Endothelial cell of umbilical vein (primary cell): ENCODE measurements at regions not wholly inside any gene's neighbourhood (a gene's known extent, or its start where the extent isn't known, plus 50 kb on each side); places are given as distances from the start of the nearest gene placed in this dataset.

Source experiments
- JUN ChIP-seq: IDR thresholded peaks from 2 replicates; pipeline ENCODE4 v1.6.1; 2011; ENCODE audit warnings: borderline replicate concordance, low read depth; ENCODE audit not compliant: insufficient read length, insufficient read depth
- POLR2A ChIP-seq: IDR thresholded peaks from 2 replicates; pipeline ENCODE4 v1.6.1; 2012; ENCODE audit warnings: low read depth, mild to moderate bottlenecking, control low read depth, low read length
- POLR2AphosphoS5 ChIP-seq: IDR thresholded peaks from 2 replicates; pipeline ENCODE4 v1.6.1; 2012; ENCODE audit warnings: low read depth, mild to moderate bottlenecking, control low read depth, low read length, moderate library complexity; ENCODE audit not compliant: insufficient read depth
- TF ChIP-seq, protein P1 (sequence below): IDR thresholded peaks from 2 replicates; pipeline ENCODE4 v1.6.1; 2011; ENCODE audit not compliant: insufficient read depth, insufficient read length
- TF ChIP-seq, protein P2 (sequence below), 2 donors: IDR thresholded peaks; 1 replicate in 1 of 2; 2 replicates in 1 of 2; pipeline ENCODE4 v1.5.1; 2011; ENCODE audit warnings: low read length in 2 of 2, mild to moderate bottlenecking in 2 of 2, moderate library complexity in 2 of 2, control low read depth in 1 of 2, inconsistent platforms in 1 of 2, low read depth in 1 of 2; ENCODE audit not compliant: insufficient read depth in 1 of 2; ENCODE audit errors: extremely low read depth in 1 of 2

GRCh38 chr14:94700336-94700735 lies 69.6 kb downstream of the GSC start:
- TF ChIP-seq POLR2A (no peak), POLR2AphosphoS5 (no peak), JUN (no peak)
- TF ChIP-seq, protein P1, sequence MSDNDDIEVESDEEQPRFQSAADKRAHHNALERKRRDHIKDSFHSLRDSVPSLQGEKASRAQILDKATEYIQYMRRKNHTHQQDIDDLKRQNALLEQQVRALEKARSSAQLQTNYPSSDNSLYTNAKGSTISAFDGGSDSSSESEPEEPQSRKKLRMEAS: no peak
- TF ChIP-seq, protein P2, sequence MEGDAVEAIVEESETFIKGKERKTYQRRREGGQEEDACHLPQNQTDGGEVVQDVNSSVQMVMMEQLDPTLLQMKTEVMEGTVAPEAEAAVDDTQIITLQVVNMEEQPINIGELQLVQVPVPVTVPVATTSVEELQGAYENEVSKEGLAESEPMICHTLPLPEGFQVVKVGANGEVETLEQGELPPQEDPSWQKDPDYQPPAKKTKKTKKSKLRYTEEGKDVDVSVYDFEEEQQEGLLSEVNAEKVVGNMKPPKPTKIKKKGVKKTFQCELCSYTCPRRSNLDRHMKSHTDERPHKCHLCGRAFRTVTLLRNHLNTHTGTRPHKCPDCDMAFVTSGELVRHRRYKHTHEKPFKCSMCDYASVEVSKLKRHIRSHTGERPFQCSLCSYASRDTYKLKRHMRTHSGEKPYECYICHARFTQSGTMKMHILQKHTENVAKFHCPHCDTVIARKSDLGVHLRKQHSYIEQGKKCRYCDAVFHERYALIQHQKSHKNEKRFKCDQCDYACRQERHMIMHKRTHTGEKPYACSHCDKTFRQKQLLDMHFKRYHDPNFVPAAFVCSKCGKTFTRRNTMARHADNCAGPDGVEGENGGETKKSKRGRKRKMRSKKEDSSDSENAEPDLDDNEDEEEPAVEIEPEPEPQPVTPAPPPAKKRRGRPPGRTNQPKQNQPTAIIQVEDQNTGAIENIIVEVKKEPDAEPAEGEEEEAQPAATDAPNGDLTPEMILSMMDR (IDR thresholded peaks at IDR 0.05; ENCODE audit: extremely low read depth in 1 of 2, insufficient read depth in 1 of 2, low read depth in 1 of 2, low read length in 2 of 2): no peak
